ENCODE measurements at regions not wholly inside any gene's neighbourhood (a gene's known extent, or its start where the extent isn't known, plus 50 kb on each side); places are given as distances from the start of the nearest gene placed in this dataset.

GRCh38 chr2:121001641-121002040, 266.0 kb downstream of the GLI2 start:
- no peak for DNase-seq

GRCh38 chr2:121002597-121002996, 266.9 kb downstream of the GLI2 start:
- no peak for DNase-seq

GRCh38 chr2:121003391-121003790, 267.7 kb downstream of the GLI2 start:
- DNase-seq, result no peak

DNA sequence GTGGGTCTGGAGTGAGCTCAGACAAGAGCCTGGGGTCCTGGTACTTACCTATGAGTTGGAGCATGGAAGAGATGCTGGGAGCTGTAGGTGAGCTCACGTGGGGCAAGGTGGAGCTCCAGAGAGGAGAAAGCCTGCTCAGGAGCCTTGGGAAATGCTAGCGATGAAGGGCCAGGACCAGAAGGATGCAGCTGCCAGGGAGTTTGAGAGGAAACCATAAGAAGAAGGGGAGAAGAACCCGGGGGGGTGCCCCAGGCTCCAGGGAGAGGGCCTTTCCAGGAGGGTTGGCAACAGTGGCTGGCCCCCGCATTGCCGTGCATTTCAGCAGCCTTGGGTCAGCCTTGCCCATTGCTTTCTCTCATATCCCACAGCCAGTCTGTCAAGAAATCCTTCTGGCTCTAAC, 268.7 kb downstream of the GLI2 start:
- DNase-seq, result no peak

DNA sequence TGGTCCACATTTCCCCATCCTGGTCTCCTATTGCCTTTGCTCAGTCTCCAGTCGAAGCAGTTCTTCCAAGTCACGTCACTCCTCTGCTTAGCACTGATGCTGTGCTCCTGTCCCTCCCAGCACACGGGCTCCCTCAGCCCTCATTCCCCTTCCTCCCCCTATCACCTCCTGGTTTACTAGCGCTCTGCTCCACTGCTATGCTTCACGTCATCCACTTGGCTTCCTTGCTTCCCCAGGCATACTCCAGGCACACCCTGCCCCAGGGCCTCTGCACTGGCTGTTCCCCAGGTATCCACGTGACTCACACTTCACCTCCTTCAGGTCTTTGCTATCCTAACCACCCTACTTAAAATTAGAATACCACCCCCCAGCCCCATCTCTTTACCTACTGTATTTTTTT, 269.3 kb downstream of the GLI2 start:
- DNase-seq, result no peak

DNA sequence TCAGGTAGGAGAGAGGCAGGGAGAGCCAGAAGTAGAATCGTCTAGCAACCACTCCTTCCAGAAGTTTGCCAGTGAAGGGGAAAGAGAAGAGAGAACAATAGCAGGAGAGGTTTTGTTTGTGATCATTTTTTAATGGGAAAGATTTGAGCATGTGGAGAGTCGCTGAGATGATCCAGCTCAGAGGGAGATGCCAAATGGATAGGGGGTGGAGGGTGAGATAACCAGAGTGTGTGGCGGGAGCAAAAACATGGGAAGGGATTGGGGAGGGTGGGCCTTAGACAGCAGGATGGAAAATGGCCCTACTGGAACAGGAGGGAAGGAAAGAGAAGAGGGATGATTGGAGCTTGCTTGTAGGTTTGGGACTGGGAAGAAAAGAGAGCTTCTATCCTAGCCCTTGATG, 269.8 kb downstream of the GLI2 start:
- no peak for DNase-seq

DNA sequence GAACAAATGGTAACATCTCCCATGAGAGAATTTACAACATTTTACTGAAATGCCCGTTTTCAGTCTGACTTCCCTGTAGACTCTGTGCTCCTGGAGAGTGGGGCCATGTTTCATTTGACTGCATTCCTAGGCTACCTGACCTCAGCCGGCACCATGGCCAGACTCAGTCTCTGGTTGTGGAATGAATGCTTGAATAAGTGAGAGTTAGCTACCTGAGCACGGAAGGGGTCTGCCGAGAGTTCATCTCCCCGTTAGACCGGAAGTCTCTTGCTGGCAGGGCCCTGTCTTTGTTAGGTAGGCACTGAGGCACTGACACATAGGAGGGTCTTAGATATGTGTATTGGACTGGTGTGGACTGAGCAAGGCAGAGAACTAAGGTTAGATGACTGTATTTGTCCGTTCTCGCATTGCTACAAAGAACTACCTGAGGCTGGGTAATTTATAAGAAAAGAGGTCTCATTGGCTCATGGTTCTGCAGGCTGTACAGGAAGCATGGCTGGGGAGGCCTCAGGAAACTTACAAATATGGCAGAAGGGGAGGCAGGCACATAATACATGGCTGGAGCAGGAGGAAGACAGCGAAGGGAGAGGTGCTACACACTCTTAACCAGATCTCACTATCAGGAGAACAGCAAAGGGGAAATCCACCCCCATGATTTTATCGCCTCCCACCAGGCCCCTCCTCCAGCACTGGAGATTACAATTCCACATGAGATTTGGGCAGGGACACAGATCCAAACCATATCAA, 271.2 kb downstream of the GLI2 start:
- DNase-seq, result no peak

DNA sequence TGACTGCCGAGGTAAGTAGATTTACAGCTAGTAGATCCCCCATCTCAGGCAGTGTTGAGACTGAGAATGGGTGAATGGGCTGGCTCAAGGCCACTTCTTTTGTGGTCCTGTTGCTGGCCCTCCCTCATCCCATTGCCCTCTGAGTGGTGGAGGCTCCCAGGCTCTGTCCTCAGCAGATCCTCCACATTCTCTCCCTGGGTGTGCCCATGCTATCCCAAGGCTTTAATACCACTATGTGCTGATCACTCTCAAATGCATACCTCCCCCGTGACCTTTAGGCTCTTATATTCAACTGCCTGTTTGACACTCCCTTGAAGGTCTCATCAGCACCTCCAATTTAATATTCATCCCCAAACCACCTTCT, 271.8 kb downstream of the GLI2 start:
- no peak for DNase-seq

DNA sequence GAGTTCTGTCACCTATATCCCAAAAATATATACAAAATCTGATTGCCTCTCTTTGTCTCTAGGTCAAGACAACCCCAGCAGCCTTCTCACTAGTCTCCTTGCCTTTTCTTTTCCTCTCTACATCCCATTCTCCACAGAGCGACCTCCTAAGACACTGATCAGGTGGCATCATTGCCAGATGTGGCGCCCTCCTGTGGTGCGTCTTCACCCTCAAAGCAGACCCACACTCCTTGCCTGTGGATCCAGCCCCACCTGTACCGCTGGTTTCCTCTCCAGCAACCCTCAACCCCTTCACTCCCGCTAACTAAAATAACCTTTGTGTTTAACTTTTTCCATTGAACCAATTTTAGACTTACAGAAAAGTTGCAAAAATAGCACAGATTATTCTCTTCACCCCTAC, 273.3 kb downstream of the GLI2 start:
- no peak for DNase-seq

- no peak for DNase-seq
These were observed 274.0 kb downstream of the TFCP2L1 start for GRCh38 chr2:121010998-121011397.

GRCh38 chr2:121014876-121015275, 270.1 kb downstream of the TFCP2L1 start:
- DNase-seq, result no peak

DNA sequence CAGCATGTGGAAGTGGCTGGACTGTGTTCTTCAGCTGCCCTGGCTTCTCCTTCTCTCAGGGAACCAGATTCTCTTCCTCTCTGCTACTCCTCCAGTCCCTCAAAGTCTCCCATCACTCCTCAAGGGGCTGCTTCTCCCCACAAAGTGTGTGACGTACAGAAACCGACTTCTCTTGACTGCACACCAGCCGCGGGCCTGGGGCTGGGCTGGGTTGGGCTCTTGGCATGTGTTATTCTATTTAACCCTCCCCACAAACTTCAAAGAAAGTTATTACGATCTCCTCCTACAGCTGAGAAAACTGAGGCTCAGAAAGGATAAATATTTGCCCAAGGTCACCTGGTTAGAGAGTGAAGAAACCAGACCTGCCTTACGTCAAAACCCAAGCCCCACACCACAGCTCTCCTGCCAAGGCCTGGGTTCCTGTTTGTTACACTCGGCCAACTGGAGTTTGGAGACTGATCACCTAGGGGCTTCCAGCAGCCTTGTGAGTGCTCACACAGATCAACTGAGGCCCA, 269.0 kb downstream of the TFCP2L1 start:
- no peak for DNase-seq

DNA sequence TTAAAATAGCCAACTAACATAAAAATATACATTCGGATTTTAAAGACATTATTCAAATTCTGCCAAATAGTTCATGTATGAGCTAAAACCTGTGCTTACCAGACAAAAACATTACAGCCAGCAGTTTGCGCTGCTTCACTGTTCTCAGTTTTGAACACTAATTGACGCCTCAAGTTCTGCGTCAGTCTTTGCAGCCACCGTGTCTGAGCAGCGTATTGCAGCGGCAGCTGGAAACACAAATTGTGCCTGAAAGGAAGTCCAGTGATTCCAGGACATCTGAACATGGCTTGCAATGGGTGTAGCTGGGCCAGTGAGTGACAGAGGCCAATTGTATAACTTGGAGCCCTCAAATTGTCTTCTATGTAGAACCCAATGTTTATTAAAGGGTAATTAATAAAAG, 267.6 kb downstream of the TFCP2L1 start:
- no peak for DNase-seq

GRCh38 chr2:121018136-121019061, 266.6 kb downstream of the TFCP2L1 start:
- DNase-seq, result no peak

- DNase-seq, result no peak
These were observed 265.9 kb downstream of the TFCP2L1 start for GRCh38 chr2:121019071-121019470.

GRCh38 chr2:121019756-121020155, 265.2 kb downstream of the TFCP2L1 start:
- DNase-seq, result no peak

- DNase-seq, result no peak
These were observed 263.3 kb downstream of the TFCP2L1 start for GRCh38 chr2:121021685-121022084.

DNA sequence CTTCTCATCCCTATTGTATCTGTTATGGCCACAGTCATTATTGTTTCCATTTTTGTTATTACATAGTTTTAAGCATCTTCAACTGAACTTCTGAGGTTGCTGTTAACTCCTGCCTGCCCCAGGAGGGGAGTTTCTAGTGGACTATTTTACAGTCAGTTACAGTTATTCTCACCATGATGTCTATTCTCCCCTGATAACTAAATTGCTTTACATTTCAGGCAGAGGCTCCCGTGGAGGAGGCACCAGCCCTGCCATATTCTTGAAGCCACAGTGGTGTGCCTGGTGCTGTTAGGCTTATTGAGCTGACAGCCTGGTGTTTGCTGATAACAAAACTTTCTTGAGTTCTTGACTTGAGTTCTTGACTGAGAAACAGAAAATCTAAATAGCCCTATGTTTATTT, 256.4 kb downstream of the TFCP2L1 start:
- DNase-seq, result no peak

DNA sequence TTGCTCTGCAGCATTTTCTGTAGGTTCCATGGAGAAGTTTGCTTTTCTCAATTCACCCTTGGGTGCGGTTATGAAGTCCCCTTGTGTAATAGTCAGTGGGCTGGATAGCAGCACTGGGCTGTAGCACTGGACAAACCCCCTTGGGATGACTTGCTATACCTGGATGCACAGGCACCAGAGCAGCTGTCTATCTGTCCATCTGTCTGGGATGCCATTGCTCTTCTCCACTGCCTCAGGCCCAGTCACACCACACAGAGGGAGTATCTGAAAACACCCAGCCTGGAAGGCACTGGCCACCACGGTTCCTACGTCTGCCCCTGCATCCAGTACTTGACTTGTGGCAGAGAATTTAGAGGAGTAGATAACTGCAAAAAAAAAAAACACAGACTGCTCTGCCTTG, 254.5 kb downstream of the TFCP2L1 start:
- no peak for DNase-seq

GRCh38 chr2:121031568-121032340, 253.2 kb downstream of the TFCP2L1 start:
- DNase-seq, result no peak

- DNase-seq, result no peak
These were observed 251.5 kb downstream of the TFCP2L1 start for GRCh38 chr2:121033461-121033996.

DNA sequence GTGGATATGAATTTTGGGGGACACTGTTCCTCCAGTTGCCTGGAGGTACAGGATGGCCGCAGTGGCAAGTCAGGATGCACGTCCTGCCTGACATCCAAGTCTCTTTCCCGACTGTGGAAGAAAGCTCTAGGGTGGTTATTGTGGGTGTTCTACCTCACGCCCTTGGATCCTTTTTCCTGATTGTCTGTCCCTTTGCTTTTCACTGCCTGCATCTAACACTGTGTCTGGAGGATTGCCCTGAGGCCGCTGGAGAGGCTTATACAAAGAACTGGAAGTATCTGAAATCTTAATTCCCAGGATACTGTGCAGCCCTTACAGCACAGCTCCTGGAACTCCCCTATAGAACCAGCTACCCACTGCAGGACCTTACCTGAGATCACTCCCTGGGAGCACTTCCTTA, 250.5 kb downstream of the TFCP2L1 start:
- DNase-seq, result no peak

- no peak for DNase-seq
These were observed 248.7 kb downstream of the TFCP2L1 start for GRCh38 chr2:121036226-121036692.
